ENCODE measurements at regions not wholly inside any gene's neighbourhood (a gene's known extent, or its start where the extent isn't known, plus 50 kb on each side); places are given as distances from the start of the nearest gene placed in this dataset.

- no peaks in the 10 kb centered on the region for H3K27me3 Mint-ChIP-seq (ENCODE audit: low read depth)
- POLR2A ChIA-PET: interaction anchor here (0.9 kb wide), 1 partner anchor 8 kb away, joined by 3 read pairs; no protein-coding TSS in a partner anchor
- no peak for DNase-seq (ENCODE audit: low spot score)
- peaks cover 2% of the 10 kb centered on the region; the same call in 1 of the 2 replicates for H3K36me3 Mint-ChIP-seq
- H3K4me1 Mint-ChIP-seq: peaks cover 6% of the 10 kb centered on the region; the same call in 1 of the 2 replicates
- no peak for ATAC-seq
- TF ChIP-seq TP53 (CRISPR knock-in tag; IDR thresholded peaks at IDR 0.05) (no peak), CDX4 (CRISPR knock-in tag; IDR thresholded peaks at IDR 0.05; ENCODE audit: borderline replicate concordance) (no peak), JAZF1 (CRISPR knock-in tag; IDR thresholded peaks at IDR 0.05) (no peak), ELF4 (CRISPR knock-in tag; IDR thresholded peaks at IDR 0.05; ENCODE audit: low read depth) (no peak), KAT7 (CRISPR knock-in tag; IDR thresholded peaks at IDR 0.05; ENCODE audit: borderline replicate concordance) (no peak), JUN (CRISPR knock-in tag; IDR thresholded peaks at IDR 0.05) (no peak), ZNF423 (CRISPR knock-in tag; IDR thresholded peaks at IDR 0.05) (no peak), CBFB (CRISPR knock-in tag; IDR thresholded peaks at IDR 0.05; ENCODE audit: low read depth) (no peak)
- TF ChIP-seq, protein P1, sequence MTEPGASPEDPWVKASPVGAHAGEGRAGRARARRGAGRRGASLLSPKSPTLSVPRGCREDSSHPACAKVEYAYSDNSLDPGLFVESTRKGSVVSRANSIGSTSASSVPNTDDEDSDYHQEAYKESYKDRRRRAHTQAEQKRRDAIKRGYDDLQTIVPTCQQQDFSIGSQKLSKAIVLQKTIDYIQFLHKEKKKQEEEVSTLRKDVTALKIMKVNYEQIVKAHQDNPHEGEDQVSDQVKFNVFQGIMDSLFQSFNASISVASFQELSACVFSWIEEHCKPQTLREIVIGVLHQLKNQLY (CRISPR knock-in tag; IDR thresholded peaks at IDR 0.05): no peak
- H3K27ac Mint-ChIP-seq: no peak overlapping the region
- CTCF ChIA-PET: interaction anchor here (0.8 to 4.0 kb wide), 6 partner anchors 16 to 69 kb away, joined by 3 to 22 read pairs (median 8); no protein-coding TSS in a partner anchor
- no peak overlapping the region for H3K4me3 Mint-ChIP-seq
- peaks cover 19% of the 10 kb centered on the region for H3K9me3 Mint-ChIP-seq
Measured at GRCh38 chr10:84596585-84596984, 268.2 kb downstream of the CCSER2 start.

- no peak overlapping the region for H3K4me3 Mint-ChIP-seq
- POLR2A ChIA-PET: no interaction called here
- H3K27me3 Mint-ChIP-seq (ENCODE audit: low read depth): no peaks in the 10 kb centered on the region
Measured at GRCh38 chr10:84599254-84599653, 270.9 kb downstream of the CCSER2 start.

More at GRCh38 chr10:84599254-84599653, 270.9 kb downstream of the CCSER2 start:
- H3K27ac Mint-ChIP-seq: no peak overlapping the region
- CTCF ChIA-PET: interaction anchor here (0.7 to 2.2 kb wide), 3 partner anchors 14 to 128 kb away, joined by 3 to 10 read pairs (median 4); no protein-coding TSS in a partner anchor
- TF ChIP-seq ZBTB21 (CRISPR knock-in tag; IDR thresholded peaks at IDR 0.05; ENCODE audit: borderline replicate concordance): no peak
- TF ChIP-seq SP1 (CRISPR knock-in tag; conservative IDR thresholded peaks at IDR 0.05): no peak
- no peak for TF ChIP-seq ZNF138 (CRISPR knock-in tag; conservative IDR thresholded peaks at IDR 0.05)
- TF ChIP-seq, protein P2, sequence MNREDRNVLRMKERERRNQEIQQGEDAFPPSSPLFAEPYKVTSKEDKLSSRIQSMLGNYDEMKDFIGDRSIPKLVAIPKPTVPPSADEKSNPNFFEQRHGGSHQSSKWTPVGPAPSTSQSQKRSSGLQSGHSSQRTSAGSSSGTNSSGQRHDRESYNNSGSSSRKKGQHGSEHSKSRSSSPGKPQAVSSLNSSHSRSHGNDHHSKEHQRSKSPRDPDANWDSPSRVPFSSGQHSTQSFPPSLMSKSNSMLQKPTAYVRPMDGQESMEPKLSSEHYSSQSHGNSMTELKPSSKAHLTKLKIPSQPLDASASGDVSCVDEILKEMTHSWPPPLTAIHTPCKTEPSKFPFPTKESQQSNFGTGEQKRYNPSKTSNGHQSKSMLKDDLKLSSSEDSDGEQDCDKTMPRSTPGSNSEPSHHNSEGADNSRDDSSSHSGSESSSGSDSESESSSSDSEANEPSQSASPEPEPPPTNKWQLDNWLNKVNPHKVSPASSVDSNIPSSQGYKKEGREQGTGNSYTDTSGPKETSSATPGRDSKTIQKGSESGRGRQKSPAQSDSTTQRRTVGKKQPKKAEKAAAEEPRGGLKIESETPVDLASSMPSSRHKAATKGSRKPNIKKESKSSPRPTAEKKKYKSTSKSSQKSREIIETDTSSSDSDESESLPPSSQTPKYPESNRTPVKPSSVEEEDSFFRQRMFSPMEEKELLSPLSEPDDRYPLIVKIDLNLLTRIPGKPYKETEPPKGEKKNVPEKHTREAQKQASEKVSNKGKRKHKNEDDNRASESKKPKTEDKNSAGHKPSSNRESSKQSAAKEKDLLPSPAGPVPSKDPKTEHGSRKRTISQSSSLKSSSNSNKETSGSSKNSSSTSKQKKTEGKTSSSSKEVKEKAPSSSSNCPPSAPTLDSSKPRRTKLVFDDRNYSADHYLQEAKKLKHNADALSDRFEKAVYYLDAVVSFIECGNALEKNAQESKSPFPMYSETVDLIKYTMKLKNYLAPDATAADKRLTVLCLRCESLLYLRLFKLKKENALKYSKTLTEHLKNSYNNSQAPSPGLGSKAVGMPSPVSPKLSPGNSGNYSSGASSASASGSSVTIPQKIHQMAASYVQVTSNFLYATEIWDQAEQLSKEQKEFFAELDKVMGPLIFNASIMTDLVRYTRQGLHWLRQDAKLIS (CRISPR knock-in tag; IDR thresholded peaks at IDR 0.05; ENCODE audit: borderline replicate concordance): no peak
- TF ChIP-seq, protein P3, sequence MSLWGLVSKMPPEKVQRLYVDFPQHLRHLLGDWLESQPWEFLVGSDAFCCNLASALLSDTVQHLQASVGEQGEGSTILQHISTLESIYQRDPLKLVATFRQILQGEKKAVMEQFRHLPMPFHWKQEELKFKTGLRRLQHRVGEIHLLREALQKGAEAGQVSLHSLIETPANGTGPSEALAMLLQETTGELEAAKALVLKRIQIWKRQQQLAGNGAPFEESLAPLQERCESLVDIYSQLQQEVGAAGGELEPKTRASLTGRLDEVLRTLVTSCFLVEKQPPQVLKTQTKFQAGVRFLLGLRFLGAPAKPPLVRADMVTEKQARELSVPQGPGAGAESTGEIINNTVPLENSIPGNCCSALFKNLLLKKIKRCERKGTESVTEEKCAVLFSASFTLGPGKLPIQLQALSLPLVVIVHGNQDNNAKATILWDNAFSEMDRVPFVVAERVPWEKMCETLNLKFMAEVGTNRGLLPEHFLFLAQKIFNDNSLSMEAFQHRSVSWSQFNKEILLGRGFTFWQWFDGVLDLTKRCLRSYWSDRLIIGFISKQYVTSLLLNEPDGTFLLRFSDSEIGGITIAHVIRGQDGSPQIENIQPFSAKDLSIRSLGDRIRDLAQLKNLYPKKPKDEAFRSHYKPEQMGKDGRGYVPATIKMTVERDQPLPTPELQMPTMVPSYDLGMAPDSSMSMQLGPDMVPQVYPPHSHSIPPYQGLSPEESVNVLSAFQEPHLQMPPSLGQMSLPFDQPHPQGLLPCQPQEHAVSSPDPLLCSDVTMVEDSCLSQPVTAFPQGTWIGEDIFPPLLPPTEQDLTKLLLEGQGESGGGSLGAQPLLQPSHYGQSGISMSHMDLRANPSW (CRISPR knock-in tag; conservative IDR thresholded peaks at IDR 0.05; ENCODE audit: low read depth): no peak
- TF ChIP-seq HMGXB4 (CRISPR knock-in tag; IDR thresholded peaks at IDR 0.05): no peak
- no peak for TF ChIP-seq CBFB (CRISPR knock-in tag; IDR thresholded peaks at IDR 0.05; ENCODE audit: low read depth)
- TF ChIP-seq TCF7 (CRISPR knock-in tag; IDR thresholded peaks at IDR 0.05; ENCODE audit: low read depth): no peak
- TF ChIP-seq NR3C1 (CRISPR knock-in tag; conservative IDR thresholded peaks at IDR 0.05; ENCODE audit: low read depth): no peak
- no peak for TF ChIP-seq GRHL2 (CRISPR knock-in tag; IDR thresholded peaks at IDR 0.05; ENCODE audit: insufficient replicate concordance, severe bottlenecking)
- no peak for TF ChIP-seq EMX1 (CRISPR knock-in tag; IDR thresholded peaks at IDR 0.05)
- TF ChIP-seq ZNF121 (CRISPR knock-in tag; IDR thresholded peaks at IDR 0.05): no peak
- no peak for TF ChIP-seq IRF2 (CRISPR knock-in tag; IDR thresholded peaks at IDR 0.05; ENCODE audit: borderline replicate concordance, low read depth)
- TF ChIP-seq, protein P4, sequence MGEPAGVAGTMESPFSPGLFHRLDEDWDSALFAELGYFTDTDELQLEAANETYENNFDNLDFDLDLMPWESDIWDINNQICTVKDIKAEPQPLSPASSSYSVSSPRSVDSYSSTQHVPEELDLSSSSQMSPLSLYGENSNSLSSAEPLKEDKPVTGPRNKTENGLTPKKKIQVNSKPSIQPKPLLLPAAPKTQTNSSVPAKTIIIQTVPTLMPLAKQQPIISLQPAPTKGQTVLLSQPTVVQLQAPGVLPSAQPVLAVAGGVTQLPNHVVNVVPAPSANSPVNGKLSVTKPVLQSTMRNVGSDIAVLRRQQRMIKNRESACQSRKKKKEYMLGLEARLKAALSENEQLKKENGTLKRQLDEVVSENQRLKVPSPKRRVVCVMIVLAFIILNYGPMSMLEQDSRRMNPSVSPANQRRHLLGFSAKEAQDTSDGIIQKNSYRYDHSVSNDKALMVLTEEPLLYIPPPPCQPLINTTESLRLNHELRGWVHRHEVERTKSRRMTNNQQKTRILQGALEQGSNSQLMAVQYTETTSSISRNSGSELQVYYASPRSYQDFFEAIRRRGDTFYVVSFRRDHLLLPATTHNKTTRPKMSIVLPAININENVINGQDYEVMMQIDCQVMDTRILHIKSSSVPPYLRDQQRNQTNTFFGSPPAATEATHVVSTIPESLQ (CRISPR knock-in tag; IDR thresholded peaks at IDR 0.05): no peak
- TF ChIP-seq, protein P5, sequence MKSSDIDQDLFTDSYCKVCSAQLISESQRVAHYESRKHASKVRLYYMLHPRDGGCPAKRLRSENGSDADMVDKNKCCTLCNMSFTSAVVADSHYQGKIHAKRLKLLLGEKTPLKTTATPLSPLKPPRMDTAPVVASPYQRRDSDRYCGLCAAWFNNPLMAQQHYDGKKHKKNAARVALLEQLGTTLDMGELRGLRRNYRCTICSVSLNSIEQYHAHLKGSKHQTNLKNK (CRISPR knock-in tag; IDR thresholded peaks at IDR 0.05): no peak
- ATAC-seq (peak; percentile 36; the same call in 1 of the 2 replicates), DNase-seq (ENCODE audit: low spot score) (no peak)
- peaks cover 6% of the 10 kb centered on the region for H3K4me1 Mint-ChIP-seq
- H3K36me3 Mint-ChIP-seq: peaks cover 2% of the 10 kb centered on the region; the same call in 1 of the 2 replicates
- peaks cover 19% of the 10 kb centered on the region for H3K9me3 Mint-ChIP-seq

Data from WTC11 (cell line).